ENCODE measurements at regions not wholly inside any gene's neighbourhood (a gene's known extent, or its start where the extent isn't known, plus 50 kb on each side); places are given as distances from the start of the nearest gene placed in this dataset.

DNA sequence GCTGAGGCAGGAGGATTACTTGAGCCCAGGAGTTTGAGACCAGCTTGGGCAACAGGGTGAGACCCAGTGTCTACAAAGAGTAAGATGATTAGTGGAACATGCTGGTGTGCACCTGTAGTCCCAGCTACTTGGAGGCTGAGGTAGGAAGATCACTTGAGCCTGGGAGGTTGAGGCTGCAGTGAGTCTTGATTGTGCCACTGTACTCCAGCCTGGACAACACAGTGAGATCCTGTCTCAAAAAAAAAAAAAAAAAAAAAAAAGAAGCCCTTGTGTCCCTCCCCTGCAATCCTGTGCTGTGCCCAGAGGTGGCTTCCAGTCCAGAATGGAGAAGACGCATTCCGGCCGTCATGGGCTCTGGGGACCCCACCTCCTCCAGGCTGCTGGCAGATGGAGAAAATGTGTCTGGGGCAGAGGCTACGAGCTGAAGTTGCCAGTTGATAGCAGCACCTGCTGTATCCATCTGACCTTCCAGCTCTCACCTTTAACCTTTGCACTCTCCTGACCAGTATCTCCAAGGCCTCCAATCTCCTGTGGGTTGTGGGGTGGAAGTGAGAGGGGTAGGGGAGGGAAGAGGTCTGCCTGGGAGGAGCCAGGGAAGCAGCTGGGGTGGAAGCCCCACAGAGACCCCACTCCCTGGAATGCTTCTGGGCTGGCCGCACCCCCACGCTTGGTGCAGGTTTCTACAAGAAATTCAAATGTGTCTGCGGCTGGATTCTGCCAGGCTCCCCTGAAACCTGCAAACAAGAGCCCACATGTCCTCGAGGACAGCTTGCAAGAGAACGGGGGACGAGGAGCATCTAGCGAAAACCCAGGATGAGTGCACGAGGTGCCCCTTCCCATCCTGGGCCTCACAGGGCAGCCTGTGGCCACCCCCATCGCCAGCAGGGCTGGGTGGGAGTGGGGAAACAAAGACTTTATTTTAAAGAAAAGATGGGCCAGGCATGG is 148.3 kb upstream of the IER5L start:
- DNase-seq (ENCODE audit: low read depth): no peak

DNA sequence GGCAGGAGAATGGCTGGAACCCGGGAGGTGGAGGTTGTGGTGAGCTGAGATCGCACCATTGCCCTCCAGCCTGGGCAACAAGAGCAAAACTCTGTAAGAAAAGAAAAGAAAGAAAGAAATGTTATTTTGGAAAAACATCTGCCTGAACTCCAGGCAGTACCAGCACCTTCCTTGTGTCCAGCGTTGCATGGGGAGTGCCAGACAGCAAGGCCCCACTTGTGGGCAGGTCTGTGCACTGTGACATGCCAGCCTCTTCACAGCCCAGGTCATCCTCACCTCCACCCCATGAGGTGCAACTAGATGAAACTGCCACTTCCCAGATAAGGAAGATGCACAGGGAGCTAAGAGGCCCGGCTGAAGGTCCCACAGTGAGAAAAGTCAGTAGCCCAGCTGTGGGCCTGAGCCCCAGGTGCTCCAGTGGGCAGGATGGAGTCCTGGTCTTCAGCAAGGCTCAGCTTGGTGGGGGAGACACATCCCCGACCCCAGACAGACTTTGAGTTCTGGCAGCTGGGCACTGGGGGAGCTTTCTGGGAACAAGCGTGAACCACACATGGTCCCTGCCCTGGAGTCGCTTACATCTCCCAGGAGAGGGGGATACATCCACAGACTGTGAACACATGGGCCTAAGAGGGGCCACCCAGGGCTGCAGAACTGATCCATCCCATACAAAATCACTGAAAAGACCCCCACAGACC is 146.9 kb upstream of the IER5L start:
- DNase-seq (ENCODE audit: low read depth): no peak

DNA sequence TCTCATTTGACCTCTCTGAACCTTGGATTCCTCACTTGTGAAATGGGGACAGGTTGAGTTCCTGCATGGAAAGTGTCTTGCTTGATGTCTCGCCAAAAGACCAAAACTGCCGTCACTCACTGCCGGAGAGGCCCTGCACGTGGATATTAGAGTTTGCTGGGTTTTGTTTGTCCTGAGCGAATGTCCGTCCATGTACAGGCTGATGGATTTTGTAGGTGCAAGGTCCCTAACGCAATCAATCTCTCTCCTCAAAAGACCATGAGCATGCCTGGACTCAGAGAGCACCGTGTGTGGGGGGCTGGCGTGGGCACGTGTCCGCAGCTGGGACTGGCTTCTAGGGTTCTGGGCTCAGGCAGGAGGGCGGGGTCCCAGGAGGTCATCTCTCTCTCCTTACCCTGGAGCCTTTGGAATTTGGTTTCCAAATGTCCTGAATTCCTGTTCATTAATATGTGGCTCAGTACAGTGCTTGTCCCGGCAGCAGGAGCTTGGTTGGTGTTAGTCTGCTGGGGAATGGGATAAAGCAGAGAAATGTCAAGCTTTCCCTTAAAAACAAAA is 146.0 kb upstream of the IER5L start:
- DNase-seq (ENCODE audit: low read depth): no peak

DNA sequence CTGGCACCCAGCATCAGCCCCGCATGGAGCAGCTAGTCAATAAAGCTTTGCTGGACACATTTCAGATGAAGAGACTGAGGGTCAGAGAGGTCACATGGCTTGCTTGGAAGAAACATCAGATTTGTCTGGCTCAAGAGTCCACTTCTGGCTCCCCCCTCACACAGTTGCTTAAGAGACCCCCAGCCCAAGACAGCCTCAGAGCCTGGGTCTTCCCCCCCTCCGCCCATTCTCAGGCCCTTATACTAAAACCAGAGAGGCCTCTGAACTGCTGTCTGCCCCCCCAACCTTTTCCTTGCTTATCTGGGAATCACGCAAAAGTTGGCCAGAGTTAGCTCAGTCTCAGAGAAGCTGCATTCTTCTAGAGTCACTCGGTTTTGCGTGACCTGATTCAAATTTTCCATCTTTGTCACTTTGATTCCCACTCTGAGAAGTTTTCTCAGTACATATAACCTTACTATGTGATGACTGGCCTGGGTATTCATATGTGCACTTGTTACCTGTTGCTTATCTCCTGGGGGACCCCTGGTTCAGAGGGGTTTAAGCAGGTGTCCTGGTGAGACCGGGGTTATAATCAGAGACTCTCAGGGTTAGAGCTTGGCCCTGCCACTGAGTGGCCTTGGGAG is 145.4 kb upstream of the IER5L start:
- no peak for DNase-seq (ENCODE audit: low read depth)

GRCh38 chr9:129322641-129323375 is 144.7 kb upstream of the IER5L start:
- no peak for DNase-seq (ENCODE audit: low read depth)

DNA sequence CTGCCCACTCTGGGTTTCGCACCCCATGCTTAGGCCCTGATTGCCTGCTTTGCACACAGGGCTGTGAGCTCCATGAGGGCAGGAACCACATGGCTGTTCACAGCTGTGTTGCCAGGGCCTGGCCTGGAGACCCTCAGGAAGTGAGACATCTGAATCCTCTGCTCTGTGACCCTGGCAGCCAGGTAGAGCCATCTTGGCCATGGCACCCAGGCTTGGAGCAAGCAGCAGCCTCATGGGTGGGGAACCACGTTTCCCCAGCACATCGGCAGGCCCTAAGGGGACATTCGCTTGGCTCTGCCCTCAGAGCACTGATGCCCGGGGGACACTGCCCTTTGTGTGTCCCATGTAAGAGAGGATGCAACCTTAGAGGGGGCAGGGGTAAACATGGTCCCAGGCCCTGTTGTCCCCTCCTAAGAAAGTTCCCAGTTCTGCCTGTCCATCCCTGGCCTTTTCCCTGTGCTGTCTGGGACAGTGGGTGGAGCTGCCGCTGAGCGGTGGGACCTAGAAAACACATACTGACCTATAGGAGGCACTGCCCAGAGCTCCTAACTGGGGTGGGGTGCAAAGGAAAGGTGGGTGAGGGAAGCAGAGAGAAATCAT is 144.1 kb upstream of the IER5L start:
- DNase-seq (ENCODE audit: low read depth): no peak

GRCh38 chr9:129321286-129322021 is 143.4 kb upstream of the IER5L start:
- DNase-seq (ENCODE audit: low read depth): no peak

DNA sequence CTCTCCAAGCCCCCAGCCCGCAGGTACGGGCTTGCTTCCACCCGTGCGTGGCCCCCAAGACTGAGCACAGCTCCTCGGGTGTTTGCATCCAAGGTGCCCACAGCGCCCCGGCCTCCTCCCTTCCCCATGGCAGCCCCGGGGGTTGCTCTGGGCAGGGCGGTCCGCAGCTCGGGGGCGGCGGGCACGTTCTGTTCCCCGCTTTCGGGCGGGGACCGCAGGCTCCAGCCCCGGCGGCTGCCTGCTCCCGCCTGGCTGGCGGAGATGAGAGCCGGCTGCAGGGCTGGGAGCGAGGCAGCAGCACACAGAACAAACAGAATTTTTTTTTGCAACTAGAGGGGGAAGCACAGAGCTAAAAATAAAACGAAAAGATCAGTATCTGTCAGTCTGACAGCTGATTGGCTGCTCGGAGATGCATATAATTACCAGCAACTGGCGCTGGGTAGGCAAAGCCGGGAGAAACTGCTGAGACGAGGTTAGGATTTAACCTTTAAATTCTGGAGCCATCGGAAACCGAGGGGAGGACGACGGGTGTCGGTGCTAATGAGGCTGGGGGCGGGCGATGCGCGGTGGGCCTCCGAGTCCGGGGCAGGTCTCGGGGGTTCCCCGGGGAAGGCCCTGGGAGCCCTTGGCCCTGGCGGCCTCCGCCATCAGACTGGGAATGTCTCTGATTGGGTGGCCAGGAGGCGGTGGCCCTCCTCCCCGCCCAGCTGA is 142.7 kb upstream of the IER5L start:
- DNase-seq (ENCODE audit: low read depth): no peak

DNA sequence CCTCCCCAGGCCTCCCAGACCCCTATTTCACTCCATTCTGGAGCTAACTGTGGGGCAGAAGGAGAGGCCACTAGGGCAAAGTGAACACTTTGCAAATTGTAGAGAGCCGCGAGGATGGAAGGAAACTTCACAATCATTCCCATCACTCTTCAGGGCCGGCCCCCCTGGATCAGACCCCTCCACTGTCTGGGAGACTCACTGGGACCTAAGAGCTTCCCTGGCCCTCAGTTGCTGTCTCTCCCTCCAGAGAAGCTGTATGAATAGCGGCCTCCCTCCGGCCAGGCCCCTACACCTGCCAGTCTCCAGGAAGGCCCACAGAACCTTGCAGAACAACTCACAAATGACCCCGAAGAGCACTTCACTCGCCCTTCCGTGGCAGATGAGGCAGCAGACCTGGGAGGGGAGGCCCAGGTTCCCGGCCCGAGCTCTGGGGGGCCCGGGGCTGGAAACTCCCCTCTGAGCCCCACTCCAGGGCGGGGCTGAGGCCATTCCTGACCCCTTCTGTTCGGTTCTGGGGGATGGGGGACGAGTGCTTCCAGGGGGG is 141.9 kb upstream of the IER5L start:
- no peak for DNase-seq (ENCODE audit: low read depth)

- no peak for DNase-seq (ENCODE audit: low read depth)
Measured at GRCh38 chr9:129319076-129319937, 141.2 kb upstream of the IER5L start.

- no peak for DNase-seq (ENCODE audit: low read depth)
Measured at GRCh38 chr9:129318121-129319075, 140.3 kb upstream of the IER5L start.

DNA sequence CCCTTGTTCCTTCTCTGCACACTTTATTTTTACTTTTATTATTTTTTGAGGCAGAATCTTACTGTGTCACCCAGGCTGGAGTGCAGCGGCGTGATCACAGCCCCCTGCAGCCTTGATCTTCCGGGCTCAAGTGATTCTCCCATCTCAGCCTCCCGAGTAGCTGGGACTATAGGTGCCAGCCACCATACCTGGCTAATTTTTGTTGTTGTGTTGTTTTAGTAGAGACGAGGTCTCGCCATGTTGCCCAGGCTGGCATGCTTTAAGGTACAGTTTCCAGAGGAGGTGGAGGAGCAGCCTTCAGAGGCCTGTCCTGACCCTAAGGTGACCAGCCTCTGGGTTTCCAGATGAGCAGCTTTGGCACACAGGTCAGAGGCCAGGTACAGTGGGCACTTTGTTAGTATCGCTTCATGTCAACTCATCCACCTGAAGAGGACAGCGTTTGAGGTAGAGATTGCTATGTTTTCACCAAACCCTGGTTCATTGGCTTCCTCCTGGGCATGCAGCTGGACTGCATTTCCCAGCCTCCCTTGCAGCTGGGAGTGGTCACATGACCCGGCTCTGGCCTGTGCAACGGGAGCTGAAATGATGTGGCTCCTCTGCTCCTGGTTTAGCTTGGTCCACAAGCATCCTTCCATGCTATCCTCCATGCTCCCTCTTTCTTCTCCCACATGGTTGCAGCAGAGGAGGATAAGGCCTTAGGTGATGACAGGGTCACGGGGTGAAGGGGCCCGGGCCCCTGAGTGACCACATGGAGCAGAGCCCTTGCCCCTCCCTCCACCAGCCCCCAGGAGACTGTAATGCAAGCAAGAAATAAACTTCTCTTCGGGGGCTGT is 139.3 kb upstream of the IER5L start:
- DNase-seq (ENCODE audit: low read depth): no peak

- no peak for DNase-seq (ENCODE audit: low read depth)
Measured at GRCh38 chr9:129316281-129317030, 138.4 kb upstream of the IER5L start.

DNA sequence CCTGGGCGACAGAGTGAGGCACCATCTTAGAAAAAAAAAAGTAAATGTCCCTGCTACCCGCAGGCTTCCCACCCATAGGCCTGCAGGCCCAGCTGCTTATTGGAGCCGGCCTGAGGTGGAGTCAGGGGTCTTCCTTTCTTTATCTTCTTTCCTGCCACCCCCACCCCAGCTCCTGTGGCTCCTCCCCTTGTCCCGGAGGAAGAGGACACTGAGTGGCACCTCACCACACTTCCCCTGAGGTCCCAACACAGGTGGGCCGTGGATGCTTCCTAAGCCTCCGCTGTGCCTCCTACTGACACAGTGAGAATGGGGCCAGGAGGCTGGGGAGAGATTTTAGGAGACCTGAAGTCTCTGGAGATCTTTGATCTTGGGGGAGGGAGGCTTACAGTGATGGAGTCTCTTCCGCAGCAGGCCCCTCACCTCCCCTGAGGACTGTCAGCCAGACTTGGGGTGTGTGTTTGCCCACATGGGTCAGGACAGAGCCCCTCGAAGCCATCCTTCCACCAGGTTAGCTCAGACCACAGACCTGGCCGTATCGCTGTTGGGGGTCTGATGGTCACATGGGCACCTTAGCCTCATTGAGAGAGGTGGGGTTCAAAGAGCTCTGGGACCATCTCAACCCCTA is 135.4 kb upstream of the IER5L start:
- no peak for DNase-seq (ENCODE audit: low read depth)

All from non-pigmented ciliary epithelial cell (primary cell).